Dermis microvascular lymphatic vessel endothelial cell (primary cell): ENCODE measurements at regions not wholly inside any gene's neighbourhood (a gene's known extent, or its start where the extent isn't known, plus 50 kb on each side); places are given as distances from the start of the nearest gene placed in this dataset.
"Not testable (repeated sequence)": the region's sequence is repeated elsewhere in the genome, so short reads cannot be mapped to it uniquely, and the experiment has no call there.

Source experiments
- DNase-seq, 2 donors: peaks; one replicate each; pipeline versions ENCODE4 v3.0.0 to v3.0.0-alpha.2; 2010; ENCODE audit warnings: low read depth in 2 of 2

DNA sequence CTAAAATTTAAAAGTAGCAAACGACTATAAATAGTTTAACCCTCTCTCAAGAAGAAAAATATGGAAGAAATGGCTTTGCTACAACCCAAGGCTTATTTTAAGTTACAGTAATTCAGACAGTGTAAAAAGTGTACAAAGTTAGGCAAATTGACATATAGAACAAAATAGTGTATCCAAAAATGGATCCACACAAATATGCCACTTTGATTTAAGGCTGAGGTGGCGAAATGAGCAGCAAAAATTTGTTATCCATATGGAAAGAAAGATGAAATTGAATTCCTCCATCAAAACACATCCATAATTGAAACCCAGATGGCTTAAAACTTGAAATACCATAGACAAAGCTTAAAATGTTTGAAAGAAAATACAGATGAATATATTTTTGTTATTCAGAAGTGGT is 540.8 kb downstream of the BRINP3 start:
- no peak for DNase-seq

DNA sequence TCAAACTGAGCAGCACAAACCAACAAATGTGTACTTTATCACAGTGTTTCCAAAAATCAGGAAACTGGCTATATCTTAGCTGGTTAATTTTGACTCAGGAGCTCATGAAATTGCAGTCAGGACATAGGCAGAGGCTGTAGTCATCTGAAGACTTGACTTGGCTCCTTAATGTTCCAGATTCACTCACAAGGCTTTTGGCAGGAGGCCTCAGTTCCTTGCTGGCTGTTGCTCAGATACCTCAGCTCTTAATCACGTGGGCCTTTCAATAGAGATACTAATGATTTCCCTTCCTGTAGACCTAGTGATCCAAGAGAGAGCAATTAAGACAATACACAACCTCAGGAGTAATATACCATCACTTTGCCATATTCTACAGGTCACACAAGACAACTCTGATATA is 537.7 kb downstream of the BRINP3 start:
- no peak for DNase-seq

DNA sequence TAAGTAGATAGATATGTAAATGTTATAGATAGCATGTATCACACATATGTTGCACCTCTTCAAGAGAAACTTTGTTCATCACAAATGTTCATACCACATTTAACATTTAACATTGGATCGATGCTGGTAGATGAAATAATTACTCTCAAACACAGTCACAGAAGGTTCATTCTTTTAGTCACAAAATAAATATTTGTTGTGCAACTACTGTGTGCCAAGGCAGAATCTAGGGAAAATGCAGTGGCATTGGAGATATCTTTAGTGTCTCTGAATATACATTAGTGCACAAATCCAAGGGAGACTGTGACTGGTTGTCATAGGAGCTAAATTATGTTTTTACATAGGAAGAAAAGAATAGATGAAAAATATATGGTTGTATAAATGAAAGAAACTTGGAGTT is 535.7 kb downstream of the BRINP3 start:
- no peak for DNase-seq

GRCh38 chr1:189958756-189959155 is 518.9 kb downstream of the BRINP3 start:
- no peak for DNase-seq

- no peak for DNase-seq
Measured at GRCh38 chr1:189960769-189961168, 516.9 kb downstream of the BRINP3 start.

DNA sequence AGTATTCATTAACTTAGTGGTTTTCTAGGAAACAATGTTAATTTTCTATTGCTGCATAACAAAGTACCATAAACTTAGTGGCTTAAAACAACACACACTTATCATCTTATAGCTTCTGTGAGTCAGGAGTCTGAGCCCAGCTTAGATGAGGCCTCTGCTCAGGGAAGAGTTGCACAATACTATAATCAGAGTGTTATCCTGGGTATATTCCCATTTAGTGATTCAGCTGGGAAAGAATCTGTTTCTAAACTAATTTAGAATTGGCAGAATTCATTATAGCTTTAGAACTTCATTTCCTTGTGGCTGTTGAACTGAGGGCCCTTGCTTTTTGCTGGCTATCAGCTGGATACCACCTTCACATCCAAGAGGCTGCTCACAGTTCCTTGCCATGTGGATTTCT is 515.5 kb downstream of the BRINP3 start:
- no peak for DNase-seq

DNA sequence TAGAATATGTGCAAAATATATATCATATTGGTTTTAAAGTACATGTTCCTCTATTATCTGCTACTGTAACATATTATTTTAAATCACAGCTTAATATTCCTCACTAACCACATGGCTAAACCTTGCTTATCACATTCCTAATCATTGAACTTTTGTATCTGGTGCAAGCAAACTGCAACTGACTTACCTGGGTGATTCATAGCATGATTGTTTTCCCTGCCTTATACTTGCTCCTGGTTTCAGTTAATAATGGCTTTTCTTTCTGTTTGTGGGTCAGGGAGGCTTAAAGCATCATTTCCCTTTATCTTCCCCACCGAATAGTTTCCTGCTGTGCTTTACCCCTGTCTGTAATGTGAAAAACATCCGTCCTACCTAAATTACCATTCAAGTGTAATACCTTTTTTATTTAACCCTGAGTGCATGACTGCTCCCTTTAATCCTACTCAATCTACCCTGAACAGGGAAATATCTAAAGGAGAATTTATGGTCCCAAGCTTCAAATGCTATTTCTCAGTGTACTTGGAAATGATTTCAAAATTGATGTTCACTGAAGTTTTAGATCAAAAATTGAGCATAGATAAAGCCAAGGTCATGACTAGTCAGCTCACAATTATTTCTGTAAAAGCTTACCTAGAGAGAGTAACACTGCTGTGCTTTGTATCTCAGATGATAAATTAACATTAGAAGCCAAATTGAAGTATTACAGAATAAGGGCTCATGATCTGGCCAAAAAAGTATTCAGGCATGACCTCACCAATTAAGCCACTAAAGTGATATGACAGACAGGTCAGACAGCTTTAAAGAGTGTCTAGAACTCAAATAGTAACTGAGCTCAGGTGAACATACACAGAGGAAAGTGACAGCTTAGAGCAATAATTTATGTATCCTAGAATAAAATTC is 507.1 kb downstream of the BRINP3 start:
- no peak for DNase-seq

DNA sequence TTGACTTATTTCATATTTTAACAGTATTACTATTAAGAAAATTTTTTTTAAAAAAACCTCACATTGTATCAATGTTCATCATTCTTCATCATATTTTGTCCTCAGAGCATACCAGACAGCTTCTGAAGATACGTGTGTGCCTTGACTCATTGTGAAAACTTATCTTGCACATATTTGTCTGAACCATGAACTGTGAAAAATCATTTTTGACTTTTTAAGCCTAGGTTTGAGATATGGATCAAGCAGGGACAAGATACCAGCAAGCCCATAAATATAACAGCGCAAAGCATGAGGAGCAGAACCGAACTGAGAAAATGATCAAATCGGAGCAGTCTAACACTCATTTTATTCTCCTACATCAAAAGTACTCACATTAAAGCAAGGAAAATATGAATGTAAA is 506.0 kb downstream of the BRINP3 start:
- no peak for DNase-seq

- DNase-seq: no peak
Measured at GRCh38 chr1:189977184-189977583, 500.5 kb downstream of the BRINP3 start.

DNA sequence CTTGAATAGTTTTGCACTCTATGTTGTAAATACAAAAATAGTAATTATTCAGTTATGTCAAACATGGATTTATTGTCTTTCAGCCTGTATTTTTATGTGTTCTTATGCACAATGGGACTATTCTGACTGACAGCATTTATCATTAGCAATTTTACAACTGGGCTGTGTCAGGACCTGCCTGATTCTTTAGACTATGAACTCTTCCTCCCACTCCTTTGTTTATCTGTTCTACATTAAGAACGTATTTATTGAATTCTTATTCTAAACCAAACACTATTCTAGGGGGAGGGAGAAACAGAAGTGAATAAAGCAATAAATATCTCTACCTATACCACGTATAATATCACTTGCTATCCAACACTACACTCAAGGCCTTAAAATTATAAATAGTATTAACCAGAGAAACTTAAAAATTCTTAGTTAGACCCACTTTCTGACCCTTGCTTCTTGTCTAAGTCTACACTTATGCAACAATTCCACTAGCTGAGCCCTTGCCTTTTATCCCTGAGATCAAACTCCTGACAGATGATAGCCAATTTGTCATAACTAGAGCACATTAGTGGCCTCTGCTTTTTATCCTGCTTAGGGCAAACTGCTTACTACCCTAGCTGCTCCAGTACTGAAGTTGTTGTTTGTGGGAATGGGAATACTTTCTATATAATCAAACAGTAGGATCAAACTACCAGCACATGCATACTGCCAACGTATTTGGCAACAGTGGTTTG is 494.3 kb downstream of the BRINP3 start:
- no peak for DNase-seq

DNA sequence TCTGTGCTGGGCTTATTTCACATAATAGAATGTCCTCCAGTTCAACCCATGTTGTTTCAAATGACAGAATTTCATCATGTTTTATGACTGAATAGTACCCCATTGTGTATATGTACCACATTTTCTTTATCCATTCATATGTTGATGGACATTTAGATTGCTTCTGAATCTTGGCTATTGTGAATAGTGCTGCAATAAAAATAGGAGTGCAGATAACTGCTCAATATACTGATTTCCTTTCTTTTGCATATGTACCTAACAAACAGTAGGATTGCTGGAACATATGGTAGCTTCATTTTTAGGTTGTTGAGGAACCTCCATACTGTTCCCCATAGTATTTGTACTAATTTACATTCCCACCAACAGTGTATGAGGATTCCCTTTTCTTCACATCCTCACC is 491.1 kb downstream of the BRINP3 start:
- no peak for DNase-seq

- DNase-seq: no peak
Measured at GRCh38 chr1:189987509-189987908, 490.2 kb downstream of the BRINP3 start.

GRCh38 chr1:189992856-189993255 is 484.8 kb downstream of the BRINP3 start:
- DNase-seq: no peak

DNA sequence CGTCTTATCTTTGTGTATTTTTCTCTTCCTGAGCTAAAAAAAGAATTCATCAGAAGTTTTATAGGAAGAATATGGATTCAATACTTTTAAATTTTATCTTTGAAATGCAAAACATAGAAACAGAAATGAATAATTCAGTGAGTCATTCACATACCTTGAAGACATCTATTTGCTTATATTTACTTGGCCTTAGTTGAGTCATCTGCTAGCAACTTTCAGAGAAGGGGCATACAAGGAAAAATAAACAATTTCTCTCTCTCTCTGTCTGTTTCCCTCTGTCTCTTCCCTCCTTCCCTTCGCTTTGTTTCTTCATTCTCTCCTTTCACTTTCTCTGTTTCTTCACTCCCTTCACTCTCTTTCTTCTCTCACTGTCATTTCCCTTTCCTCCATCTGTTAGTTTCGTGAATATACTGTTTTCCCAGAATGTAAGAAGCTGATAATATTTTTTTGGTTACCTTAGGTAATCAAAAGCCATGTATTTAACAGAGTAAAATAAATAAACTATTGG is 477.2 kb downstream of the BRINP3 start:
- DNase-seq: no peak

DNA sequence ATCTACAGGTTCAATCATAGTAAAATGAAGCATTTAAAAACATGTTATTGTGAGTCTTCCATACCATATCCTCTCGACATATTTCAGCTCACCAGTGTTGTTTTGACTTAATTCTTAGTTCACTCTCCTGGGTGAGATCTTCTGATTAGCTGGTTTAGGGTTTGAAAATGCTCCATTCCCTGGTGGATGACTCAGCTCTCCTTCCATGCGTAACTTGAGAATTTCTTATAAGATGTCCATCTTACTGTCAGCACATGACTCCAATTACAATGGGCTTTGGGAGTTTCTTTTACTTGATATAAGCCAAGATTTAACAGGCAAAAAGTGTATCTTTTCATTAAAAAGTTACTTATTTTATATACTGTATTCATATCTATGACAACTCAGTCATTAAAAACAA is 476.5 kb downstream of the BRINP3 start:
- no peak for DNase-seq

DNA sequence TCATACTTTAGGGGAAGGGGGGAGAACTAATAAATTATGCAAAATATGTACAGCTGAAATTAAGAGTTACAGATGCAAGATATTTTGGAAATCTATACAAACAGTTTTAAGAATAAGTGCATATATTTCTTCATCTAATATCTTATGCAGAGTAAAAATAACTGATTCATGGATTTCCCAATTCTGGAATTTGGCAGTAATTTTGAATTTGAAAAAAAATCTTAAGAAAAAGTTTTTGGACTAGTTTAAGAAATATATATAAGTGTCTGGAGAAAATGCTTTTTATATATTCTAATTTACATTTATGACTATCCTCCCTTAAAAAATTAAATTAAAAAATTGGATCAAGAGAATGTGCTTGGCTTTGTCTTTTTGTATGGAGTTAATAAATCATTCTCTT is 474.3 kb downstream of the BRINP3 start:
- DNase-seq: no peak

DNA sequence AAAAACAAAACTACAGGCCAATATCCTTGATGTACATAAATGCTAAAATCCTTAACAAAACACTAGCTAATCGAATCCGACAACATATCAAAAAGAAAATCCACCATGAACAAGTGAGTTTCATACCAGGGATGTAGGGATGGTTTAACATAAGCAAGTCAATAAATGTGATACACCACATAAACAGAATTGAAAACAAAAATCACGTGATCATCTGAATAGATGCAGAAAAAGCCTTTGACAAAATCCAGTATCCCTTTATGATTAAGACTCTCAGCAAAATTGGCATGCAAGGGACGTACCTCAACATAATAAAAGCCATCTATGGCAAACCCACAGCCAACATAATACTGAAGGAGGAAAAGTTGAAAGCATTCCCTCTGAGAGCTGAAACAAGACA is 466.1 kb downstream of the BRINP3 start:
- no peak for DNase-seq

DNA sequence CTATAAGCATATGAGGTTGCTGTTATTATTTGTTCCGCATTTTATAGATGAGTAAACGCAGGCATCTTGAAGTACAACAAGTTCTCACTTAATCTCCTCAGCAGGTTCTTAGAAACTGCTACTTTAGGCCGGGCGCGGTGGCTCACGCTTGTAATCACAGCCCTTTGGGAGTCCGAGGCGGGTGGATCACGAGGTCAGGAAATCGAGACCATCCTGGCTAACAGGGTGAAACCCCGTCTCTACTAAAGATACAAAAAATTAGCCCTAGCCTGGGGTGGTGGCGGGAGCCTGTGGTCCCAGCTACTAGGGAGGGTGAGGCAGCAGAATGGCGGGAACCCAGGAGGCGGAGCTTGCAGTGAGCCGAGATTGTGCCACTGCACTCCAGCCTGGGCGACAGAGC is 458.5 kb downstream of the BRINP3 start:
- not testable (repeated sequence) for DNase-seq

DNA sequence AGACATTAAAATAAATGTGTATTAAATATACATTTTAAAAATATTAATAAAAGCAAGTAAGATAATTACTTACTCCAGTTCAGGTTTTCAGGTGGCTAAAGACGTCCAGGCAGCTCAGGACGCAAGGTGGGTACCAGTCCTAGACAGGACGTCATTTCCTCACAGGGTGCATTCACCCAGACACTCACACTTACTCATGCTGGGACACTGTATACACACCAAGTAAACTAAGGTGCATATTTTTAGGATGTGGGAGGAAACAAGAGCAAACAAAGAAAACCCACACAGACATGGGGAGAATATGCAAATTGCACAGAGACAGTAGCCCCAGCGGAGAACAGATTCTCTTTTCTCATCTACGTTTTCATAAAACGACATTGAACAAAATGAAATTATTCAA is 457.9 kb downstream of the BRINP3 start:
- DNase-seq: no peak

DNA sequence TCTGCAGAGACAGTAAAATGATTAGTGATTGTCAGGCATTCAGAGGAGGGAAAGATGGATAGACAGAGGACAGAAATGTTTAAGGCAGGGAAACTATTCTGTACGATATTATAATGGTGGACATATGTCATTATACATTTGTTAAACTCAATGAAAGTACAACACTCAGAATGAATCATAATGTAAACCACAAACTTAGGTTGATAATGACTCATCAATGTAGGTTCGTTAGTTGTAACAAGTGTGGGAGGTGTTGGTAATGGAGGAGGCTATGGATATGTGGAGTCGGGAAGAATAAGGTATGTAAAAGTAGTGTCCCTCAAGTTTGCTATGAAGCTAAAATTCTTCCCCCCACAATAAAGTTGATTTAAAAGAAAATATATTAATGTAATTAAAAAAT is 455.0 kb downstream of the BRINP3 start:
- DNase-seq: no peak

DNA sequence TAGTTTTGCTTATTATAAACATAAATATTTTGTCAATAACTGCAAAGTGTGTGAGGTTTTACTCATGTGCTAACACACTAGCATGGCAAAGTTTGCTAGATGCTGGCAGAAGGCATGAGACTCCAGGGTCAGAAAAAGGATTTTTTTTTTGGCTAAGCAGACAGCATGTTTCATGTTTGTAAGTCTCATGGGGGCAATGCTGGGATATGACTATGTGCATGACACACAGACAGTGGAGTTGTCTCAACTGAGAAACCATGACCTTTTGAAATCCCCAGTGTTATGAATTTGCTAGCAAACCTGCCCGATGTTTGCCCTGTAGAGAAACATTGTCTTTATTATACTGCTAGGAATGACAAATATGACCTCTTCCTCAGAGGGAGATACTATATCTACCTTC is 448.2 kb downstream of the BRINP3 start:
- no peak for DNase-seq

- no peak for DNase-seq
Measured at GRCh38 chr1:190043655-190044054, 434.0 kb downstream of the BRINP3 start.

GRCh38 chr1:190046231-190046630 is 431.4 kb downstream of the BRINP3 start:
- no peak for DNase-seq
